Skin of body (tissue), 1 donor: ENCODE measurements at regions not wholly inside any gene's neighbourhood (a gene's known extent, or its start where the extent isn't known, plus 50 kb on each side); places are given as distances from the start of the nearest gene placed in this dataset.
"Not testable (repeated sequence)": the region's sequence is repeated elsewhere in the genome, so short reads cannot be mapped to it uniquely, and the experiment has no call there.

Source experiments
- DNase-seq: peaks from one replicate; lab custom pipeline; 2025; lab: John Stamatoyannopoulos, UW

DNA sequence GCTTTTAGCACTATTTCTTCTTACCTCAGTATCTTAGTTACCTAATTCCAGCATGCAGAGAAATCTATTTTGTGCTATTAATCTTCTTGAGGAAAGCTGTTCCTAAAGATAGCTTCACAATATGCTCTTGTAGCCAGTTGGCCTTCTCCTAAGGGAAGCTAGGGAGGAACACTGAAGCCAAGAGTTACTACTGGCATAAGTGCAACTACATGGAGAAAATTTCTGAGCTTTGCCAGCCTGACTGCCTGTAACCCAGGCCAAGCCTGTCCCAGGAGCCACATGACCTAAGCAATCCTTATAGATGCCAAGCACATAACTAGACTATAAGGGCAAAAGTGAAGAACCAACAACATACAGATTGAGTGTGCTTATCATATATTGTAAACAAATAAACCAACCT is 890.2 kb downstream of the FLRT2 start:
- DNase-seq = no peak

- DNase-seq = no peak
These were observed 884.2 kb downstream of the FLRT2 start for GRCh38 chr14:86414146-86414545.

GRCh38 chr14:86404989-86405649 is 875.2 kb downstream of the FLRT2 start:
- no peak for DNase-seq

- no peak for DNase-seq
These were observed 874.5 kb downstream of the FLRT2 start for GRCh38 chr14:86404425-86404824.

- DNase-seq = no peak
These were observed 872.6 kb downstream of the FLRT2 start for GRCh38 chr14:86402545-86402944.

GRCh38 chr14:86391085-86391484 is 861.1 kb downstream of the FLRT2 start:
- DNase-seq = no peak

DNA sequence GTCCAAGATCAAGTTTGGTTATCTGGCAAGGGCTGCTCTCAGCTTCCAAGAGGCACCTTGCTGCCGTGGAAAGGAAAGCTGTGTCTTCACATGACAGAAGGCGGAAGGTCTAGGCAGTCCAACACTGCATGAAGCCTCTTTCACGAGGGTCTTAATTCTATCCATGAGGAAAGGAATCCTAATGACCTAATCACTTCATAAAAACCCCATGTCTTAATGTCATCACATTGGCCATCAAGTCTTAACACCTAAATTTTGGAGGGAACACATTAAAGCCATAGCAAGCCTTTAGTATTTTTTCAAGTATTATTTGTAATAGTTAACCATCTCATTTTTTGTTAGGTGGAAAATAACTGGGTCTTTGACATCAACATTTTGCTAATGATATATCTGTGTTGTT is 858.3 kb downstream of the FLRT2 start:
- no peak for DNase-seq

DNA sequence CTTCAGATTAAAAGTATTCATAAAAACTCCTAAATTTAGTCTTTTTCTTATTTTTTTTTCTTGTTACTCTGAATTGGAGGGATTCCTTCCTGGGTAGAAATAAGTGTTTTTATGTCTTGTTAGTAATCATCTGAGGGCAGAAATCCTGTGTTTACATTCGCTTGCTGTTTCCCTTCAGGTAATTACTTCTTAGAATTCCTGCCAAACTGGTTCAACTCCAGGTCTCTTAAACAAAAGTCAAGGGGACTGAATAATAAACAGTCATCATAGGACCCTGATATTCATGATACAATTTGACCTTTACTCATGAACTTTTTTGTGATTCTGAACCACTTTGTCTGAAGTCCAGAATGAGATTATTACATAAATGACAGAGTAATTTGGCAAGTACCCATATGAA is 843.9 kb downstream of the FLRT2 start:
- no peak for DNase-seq

DNA sequence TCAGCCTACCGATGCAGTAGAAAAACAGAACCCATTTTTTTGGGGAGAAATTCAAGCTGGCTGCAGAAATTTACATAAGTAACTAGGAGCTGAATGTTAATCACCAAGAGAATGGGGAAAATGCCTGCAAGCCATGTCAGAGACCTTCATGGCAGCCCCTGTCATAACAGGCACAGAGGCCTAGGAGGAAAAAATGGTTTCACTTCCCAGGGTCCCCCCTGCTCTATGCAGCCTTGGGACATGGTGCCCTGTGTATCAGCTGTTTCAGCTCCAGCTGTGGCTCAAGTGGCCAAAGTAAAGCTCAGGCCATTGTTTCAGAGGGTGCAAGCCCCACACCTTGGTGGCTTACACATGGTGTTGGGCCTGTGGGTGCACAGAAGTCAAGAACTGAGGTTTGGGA is 842.5 kb downstream of the FLRT2 start:
- DNase-seq = no peak

DNA sequence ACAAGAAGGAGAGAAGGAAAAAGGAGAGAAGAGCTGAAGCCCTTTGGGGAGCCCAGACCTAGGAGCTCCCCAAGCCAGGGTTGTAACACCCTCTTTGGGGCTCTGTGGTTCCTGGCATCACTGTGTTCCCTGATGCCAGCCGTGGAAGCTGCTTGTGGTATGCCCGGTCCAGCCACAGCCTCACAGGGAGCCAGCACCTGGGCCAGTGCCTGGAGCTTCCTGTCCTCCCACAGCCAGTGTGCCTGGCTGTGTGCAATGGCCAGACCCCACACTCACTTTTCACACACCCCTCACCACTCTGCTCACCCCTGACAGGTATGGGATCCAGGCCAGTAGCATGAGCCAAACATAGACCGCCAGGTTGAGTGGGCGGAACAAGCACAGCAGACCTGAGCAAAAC is 834.7 kb downstream of the FLRT2 start:
- DNase-seq = no peak

GRCh38 chr14:86363576-86363975 is 833.6 kb downstream of the FLRT2 start:
- no peak for DNase-seq

- no peak for DNase-seq
These were observed 833.1 kb downstream of the FLRT2 start for GRCh38 chr14:86363047-86363446.

DNA sequence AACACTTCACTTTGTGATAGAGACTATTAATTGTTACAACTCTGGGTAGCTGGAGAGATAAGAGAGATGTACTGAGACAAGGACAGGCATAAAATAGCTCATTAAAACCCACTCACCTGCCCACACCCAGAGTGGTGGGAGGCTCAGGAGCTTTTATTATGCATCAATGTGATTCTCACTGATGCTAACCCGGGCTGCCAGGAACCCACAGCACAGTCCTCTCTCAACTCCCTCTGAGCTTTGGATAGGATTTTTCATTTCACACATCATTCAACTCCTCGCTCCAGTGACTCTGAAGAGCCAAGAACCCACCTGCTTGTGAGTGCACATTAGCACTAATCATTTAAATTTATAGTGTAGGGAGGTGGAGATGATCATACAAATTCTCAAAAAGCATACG is 827.9 kb downstream of the FLRT2 start:
- DNase-seq = no peak

DNA sequence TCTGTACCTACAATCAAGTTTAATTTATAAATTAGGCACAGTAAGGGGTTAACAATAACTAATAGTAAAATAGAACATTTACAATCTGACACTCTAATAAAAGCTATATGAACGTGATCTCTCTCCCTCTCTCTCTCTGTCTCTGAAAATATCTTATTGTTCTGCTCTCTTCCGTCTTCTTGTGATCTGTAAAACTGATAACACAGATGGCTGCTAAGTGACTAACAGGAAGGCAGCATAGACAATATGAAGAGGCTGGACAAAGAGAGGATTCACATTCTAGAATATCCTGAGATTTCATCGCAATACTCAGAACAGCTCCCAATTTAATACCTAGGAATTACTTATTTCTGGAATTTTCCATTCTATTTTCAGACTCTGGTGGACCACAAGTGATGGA is 827.2 kb downstream of the FLRT2 start:
- no peak for DNase-seq

DNA sequence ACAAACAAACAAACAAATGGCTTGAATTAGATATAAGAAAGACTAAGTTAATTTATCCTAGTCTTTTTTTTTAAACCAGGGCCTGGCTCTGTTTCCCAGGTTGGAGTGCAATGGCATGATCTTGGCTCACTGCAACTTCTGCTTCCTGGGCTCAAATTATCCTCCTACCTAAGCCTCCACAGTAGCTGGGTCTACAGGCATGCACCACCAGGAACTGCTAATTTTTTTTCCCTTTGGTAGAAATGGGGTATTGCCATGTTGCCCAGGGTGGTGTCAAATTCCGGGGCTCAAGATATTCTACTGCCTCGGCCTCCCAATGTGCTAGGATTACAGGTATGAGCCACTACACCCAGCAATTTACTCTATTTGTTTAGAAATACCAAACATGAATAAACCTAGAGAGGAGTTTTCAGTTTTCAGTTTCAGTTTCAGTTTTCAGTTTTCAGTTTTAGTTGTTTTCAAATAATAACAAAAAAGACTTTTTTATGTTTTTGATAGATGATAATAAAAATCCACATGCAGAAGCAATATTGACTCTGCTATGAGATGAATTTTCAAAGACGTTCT is 817.0 kb downstream of the FLRT2 start:
- DNase-seq = no peak

GRCh38 chr14:86334355-86334754 is 804.4 kb downstream of the FLRT2 start:
- DNase-seq = no peak

GRCh38 chr14:86333493-86333892 is 803.5 kb downstream of the FLRT2 start:
- no peak for DNase-seq

DNA sequence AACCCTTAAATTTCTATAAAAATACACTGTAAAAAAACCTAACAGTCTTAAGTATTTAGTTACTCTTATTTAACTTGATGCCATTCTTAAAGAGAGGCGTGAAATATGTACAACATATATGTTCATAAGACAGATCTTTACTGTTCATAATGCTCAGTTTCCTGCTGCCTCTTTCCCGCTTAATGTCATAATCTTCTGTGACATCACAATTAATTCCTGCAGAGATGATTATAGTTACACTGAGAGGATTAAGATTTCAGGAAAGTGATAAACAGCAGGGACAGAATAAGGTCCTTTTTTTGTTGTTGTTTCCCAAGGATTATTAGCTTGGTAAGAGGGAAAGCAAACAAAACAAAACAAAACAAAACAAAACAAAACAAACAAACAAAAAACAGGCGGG is 801.4 kb downstream of the FLRT2 start:
- no peak for DNase-seq

GRCh38 chr14:86321151-86321550 is 791.2 kb downstream of the FLRT2 start:
- no peak for DNase-seq

DNA sequence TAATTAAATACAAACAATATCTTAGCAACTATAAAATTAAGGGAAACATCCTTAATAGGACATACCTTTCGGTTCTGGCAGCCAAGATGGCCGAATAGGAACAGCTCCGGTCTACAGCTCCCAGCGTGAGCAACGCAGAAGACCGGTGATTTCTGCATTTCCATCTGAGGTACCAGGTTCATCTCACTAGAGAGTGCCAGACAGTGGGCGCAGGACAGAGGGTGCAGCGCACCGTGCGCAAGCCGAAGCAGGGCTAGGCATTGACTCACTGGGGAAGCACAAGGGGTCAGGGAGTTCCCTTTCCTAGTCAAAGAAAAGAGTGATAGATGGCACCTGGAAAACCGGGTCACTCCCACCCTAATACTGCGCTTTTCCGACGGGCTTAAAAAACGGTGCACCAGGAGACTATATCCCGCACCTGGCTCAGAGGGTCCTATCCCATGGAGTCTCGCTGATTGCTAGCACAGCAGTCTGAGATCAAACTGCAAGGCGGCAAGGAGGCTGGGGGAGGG is 782.3 kb downstream of the FLRT2 start:
- DNase-seq = not testable (repeated sequence)

- DNase-seq = no peak
These were observed 781.2 kb downstream of the FLRT2 start for GRCh38 chr14:86311151-86311550.

DNA sequence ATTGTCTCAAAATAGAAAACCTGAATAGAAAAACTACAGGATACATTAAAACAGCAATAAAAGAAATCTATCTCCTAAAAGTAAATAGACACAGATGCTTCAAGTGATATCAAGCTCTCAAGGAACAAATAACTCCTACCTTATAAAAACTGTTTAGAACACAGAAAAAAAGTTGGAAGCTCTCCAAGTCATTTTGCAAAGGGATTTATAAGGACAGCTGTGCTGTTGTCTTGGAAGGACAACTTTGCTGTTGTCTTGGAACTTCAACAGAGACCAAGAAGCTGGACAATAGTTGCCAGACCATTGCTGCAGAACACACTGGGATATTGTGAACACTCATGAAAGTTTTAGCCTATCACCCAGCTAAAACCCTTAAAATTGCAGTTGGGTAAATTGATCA is 780.7 kb downstream of the FLRT2 start:
- DNase-seq = no peak

DNA sequence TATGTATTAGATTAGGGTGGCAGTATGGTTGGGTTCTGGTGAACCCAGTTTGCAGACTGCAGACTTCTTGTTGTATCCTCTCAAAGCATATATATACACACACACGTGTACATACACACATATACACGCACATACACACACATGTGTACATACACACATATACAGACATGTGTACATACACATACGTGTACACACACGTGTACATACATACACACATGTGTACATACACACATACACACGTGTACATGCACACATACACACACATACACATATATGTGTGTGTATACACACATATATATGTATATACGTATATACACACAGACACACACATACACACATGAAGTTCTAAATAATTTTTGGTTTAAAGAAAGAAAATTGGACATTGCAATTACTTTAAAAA is 780.2 kb downstream of the FLRT2 start:
- no peak for DNase-seq

- DNase-seq = no peak
These were observed 775.1 kb downstream of the FLRT2 start for GRCh38 chr14:86305058-86305457.
